22Rv1 (cell line): ENCODE measurements at regions not wholly inside any gene's neighbourhood (a gene's known extent, or its start where the extent isn't known, plus 50 kb on each side); places are given as distances from the start of the nearest gene placed in this dataset.

ENCODE experiments used
- ZFX ChIP-seq: fragments of 450-650 bp; IDR thresholded peaks from 2 replicates; pipeline ENCODE4 v1.6.1; 2017; ENCODE audit warnings: antibody characterized with exemption, borderline replicate concordance
- TF ChIP-seq, protein P1 (sequence below): fragments of 450-650 bp; IDR thresholded peaks from 2 replicates; pipeline ENCODE4 v1.5.1; 2017; ENCODE audit warnings: mild to moderate bottlenecking

DNA sequence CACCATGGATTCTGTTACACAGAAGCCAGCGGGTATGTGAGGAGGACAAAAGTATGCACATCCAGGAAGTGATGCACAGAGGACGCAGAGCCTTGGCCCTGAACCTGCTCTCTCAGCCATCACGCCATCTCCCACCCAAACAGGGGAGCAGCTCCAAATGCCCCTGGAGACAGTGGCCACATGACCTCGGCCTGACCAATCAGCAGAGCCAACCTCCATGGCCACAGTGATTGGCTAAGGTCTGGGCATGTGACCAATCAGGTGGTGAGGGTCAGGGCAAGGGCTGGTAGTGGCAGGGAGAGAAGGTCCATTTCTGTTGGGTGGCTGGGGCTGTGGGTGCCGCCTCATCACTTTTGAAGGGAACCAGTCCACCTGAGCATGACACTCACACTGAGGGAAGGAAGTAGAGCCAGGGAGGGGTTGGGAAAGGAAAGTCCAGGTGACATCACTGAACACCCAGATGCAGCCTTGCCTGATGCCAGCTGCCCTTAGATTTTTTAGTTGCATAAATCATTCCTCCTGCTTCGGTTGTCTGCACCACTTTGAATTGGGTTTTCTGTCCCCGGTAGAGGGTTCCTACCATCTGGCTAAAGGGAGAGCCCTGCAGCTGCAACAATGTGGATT lies 70.3 kb upstream of the IQSEC1 start:
- TF ChIP-seq, protein P1, sequence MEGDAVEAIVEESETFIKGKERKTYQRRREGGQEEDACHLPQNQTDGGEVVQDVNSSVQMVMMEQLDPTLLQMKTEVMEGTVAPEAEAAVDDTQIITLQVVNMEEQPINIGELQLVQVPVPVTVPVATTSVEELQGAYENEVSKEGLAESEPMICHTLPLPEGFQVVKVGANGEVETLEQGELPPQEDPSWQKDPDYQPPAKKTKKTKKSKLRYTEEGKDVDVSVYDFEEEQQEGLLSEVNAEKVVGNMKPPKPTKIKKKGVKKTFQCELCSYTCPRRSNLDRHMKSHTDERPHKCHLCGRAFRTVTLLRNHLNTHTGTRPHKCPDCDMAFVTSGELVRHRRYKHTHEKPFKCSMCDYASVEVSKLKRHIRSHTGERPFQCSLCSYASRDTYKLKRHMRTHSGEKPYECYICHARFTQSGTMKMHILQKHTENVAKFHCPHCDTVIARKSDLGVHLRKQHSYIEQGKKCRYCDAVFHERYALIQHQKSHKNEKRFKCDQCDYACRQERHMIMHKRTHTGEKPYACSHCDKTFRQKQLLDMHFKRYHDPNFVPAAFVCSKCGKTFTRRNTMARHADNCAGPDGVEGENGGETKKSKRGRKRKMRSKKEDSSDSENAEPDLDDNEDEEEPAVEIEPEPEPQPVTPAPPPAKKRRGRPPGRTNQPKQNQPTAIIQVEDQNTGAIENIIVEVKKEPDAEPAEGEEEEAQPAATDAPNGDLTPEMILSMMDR, result no peak
- TF ChIP-seq ZFX, result no peak
